Ectodermal cell (in vitro differentiated cells): ENCODE measurements at regions not wholly inside any gene's neighbourhood (a gene's known extent, or its start where the extent isn't known, plus 50 kb on each side); places are given as distances from the start of the nearest gene placed in this dataset.
"Not testable (repeated sequence)": the region's sequence is repeated elsewhere in the genome, so short reads cannot be mapped to it uniquely, and the experiment has no call there.

Experiments used
- H3K27ac ChIP-seq: 2 replicates; pipeline ENCODE4 v1.7.0; 2013; ENCODE audit warnings: mild to moderate bottlenecking, low read depth, low read length; ENCODE audit not compliant: insufficient read depth, poor library complexity, severe bottlenecking
- H3K27me3 ChIP-seq: 2 replicates; pipeline ENCODE4 v1.7.0; 2013; ENCODE audit warnings: mild to moderate bottlenecking, low read length; ENCODE audit not compliant: insufficient read depth, control insufficient read depth, poor library complexity, severe bottlenecking
- H3K36me3 ChIP-seq: one replicate; pipeline ENCODE4 v1.7.0; 2013; ENCODE audit warnings: low read length; ENCODE audit not compliant: control insufficient read depth, insufficient read depth
- H3K4me1 ChIP-seq: one replicate; pipeline ENCODE4 v1.7.0; 2013; ENCODE audit warnings: low read length; ENCODE audit not compliant: control insufficient read depth, insufficient read depth
- H3K4me3 ChIP-seq: 2 replicates; pipeline ENCODE4 v1.7.0; 2013; ENCODE audit warnings: low read depth, low read length, control low read depth; ENCODE audit not compliant: insufficient read depth
- H3K9me3 ChIP-seq: 2 replicates; pipeline ENCODE4 v1.7.0; 2013; ENCODE audit warnings: mild to moderate bottlenecking, low read length, moderate library complexity; ENCODE audit not compliant: control insufficient read depth
- WGBS, 2 experiments: methylation state at CpG; one replicate each; pipeline ENCODE4 v1.1.7; 2013; ENCODE audit warnings: missing lambda C conversion rate in 2 of 2; 5-methylcytosine and 5-hydroxymethylcytosine counted together

DNA sequence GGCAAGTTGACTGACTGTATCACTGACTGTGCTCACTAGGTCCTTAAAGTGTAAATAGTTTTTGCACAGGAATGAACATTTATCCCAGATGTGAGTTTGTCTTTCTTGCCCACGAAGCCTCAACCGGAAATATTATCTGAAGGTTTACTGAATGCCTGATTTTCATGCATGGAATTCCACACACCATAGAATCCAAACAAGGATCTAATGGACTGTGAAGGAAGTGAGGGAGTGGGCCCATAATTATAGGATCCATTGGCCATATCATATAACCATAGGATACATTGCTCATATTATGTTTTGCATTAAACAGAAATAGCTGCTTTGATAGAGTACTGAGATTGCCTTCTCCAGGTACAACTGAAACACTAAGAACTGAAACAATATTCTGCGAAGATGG, 1057.2 kb upstream of the EDIL3 start:
- H3K27ac ChIP-seq = no peak overlapping the region
- H3K9me3 ChIP-seq = no peaks in the 10 kb centered on the region
- H3K27me3 ChIP-seq = no peaks in the 10 kb centered on the region
- no peak overlapping the region for H3K4me3 ChIP-seq
- H3K4me1 ChIP-seq = no peaks in the 10 kb centered on the region
- WGBS, 2 experiments = 91 to 92% methylated on average over 2 to 3 of the region's 3 CpGs
- H3K36me3 ChIP-seq = no peaks in the 10 kb centered on the region

DNA sequence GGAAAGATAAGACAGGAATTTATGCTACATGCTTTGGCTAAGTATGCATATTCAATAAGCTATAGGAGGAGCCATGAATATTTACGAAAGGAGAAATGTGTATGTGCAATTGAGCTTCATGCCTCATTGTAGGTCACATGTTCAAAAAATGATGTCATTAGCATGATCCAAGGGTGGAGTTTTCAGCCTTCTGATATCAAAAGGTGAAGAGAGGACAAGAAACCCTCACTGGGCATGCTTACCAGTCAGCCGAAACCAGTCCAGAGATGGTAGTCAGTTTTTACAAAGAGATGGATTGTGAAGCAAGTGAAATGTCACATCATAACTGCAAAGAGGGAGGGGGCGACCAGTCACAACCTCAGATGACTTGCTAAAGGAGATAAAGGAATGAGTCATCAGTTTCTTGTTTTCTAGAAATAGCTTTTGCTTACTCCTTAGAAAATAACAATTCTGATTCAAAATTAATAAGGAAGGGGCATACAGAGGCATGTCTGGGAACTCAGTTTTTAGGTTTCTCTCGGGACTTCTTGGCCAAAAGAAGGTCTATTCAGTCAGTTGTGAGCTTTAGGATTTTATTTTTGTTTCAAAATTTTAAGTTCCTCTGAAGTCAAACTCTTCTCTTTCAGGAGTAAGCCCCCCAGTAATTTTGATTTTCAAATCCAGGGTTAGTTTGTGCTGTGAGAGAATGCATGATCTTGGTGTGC, 1067.8 kb upstream of the EDIL3 start:
- H3K27me3 ChIP-seq = no peaks in the 10 kb centered on the region
- H3K36me3 ChIP-seq = no peaks in the 10 kb centered on the region
- no peak overlapping the region for H3K4me3 ChIP-seq
- no peaks in the 10 kb centered on the region for H3K4me1 ChIP-seq
- no peaks in the 10 kb centered on the region for H3K9me3 ChIP-seq
- no peak overlapping the region for H3K27ac ChIP-seq
- 96% methylated on average over 4 of the region's 4 CpGs for WGBS, 2 experiments

DNA sequence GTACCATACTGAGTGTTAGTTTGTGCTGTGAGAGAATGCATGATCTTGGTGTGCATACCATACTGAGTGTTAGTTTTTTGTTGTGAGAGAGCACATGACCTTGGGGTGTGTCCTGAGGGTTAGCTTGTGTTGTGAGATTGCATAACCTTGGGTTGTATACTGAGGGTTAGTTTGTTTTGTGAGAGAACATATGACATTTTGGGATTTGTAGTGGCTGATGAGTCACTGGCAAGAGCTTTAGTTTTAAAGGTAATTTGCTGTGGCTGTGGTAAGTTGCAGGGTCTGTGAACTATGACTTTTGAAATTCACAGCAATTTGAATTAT, 1068.3 kb upstream of the EDIL3 start:
- Histone ChIP-seq H3K4me3 (no peak overlapping the region), H3K4me1 (no peaks in the 10 kb centered on the region), H3K9me3 (no peaks in the 10 kb centered on the region), H3K36me3 (no peaks in the 10 kb centered on the region), H3K27ac (no peak overlapping the region), H3K27me3 (no peaks in the 10 kb centered on the region)

DNA sequence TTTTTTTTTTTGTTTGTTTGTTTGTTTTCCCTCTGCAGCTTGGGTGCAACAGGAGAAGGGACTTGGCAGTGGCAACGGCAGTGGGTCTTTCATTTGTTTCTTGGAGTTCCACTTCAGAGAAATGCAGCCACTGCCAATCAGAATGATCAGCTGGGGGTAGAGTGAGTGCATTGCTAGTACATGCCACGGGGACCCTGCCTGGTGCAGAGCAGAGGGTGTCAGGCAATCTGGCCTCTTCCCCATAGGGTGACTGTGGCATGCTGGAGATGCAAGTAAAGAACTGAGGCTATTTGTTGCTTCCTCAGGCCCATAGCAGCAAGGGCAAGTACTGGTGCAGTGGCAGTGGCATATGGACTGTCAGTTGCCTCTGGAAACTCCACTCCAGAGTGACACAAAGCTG, 1073.6 kb upstream of the EDIL3 start:
- WGBS, 2 experiments = 85 to 93% methylated on average over 2 of the region's 2 CpGs
- Histone ChIP-seq H3K9me3 (no peaks in the 10 kb centered on the region), H3K4me3 (no peak overlapping the region), H3K27ac (no peak overlapping the region), H3K27me3 (no peaks in the 10 kb centered on the region), H3K36me3 (no peaks in the 10 kb centered on the region), H3K4me1 (no peaks in the 10 kb centered on the region)

DNA sequence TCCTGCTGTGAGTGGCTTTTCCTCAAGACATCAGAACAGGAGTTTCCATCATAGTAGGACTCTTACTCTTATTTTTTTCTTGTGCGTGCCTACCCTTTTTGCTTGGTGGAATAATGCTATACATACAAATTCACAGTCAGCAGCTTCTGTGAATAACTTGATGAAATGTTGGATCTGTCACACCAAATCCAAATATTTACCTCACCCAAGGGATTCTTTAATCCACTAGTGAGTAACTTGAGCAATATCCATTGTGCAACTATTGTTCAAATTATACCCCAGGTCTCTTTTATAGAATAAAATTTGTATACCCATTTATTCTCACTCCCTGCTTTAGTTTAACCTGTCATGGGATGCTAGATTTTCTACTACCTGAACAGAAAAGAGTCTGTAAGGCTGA, 1078.3 kb upstream of the EDIL3 start:
- Histone ChIP-seq H3K36me3 (no peaks in the 10 kb centered on the region), H3K9me3 (no peaks in the 10 kb centered on the region), H3K27me3 (no peaks in the 10 kb centered on the region), H3K27ac (no peak overlapping the region), H3K4me1 (no peaks in the 10 kb centered on the region), H3K4me3 (no peak overlapping the region)
- 88% methylated on average over 1 of the region's 1 CpG; no CpG with 5 or more reads in 1 of the 2 experiments for WGBS, 2 experiments

DNA sequence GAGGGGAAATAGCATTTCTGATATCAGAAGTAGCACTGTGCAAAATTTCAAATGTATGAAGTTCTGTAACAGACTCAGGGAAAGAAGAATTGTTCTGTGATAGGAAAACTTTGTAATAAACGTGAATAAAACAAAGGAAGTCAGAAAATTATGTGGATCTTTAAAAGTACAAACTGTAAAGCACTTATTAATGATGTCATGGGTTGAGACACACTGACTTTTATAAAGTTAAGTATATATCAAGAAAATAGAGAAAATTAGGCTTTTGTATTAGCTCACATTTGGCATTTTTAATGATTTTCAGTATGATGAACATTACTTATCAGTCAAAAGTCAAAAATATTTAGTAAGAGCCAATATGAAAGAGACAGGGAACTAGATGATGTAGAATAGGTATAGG, 1081.7 kb upstream of the EDIL3 start:
- Histone ChIP-seq H3K9me3 (no peaks in the 10 kb centered on the region), H3K4me3 (no peak overlapping the region), H3K4me1 (no peaks in the 10 kb centered on the region), H3K27ac (no peak overlapping the region), H3K36me3 (no peaks in the 10 kb centered on the region), H3K27me3 (no peaks in the 10 kb centered on the region)
- 86% methylated on average over 1 of the region's 1 CpG for whole genome bisulfite sequencing, 2 experiments

DNA sequence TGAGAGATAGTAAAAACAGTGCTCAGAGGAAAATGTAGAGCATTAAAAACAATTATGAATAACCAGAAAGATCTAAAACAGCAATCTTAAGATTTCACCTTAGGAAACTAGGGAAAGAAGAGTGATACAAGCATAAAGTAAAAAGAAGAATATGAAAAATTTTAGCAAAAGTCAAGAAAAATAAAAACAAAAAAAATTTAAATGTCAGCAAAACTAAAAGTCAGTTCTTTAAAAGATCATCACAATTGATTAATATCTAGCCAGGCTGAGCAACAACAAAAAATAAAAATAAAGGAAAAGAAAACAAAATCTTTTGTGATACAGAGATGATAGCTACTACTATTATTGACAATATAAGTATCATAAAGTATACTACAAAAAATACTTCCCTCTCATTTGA, 1088.1 kb upstream of the EDIL3 start:
- Histone ChIP-seq H3K4me1 (no peaks in the 10 kb centered on the region), H3K4me3 (no peak overlapping the region), H3K27ac (no peak overlapping the region), H3K9me3 (no peaks in the 10 kb centered on the region), H3K27me3 (no peaks in the 10 kb centered on the region), H3K36me3 (no peaks in the 10 kb centered on the region)

DNA sequence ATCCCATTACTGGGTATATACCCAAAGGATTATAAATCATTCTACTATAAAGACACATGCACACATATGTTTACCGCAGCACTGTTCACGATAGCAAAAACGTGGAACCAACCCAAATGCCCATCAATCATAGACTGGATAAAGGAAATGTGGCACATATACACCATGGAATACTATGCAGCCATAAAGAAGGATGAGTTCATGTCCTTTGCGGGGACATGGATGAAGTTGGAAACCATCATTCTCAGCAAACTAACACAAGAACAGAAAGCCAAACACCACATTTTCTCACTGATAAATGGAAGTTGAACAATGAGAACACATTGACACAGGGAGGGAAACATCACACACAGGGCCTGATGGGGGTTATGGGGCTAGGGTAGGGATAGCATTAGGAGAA, 1090.5 kb upstream of the EDIL3 start:
- H3K27me3 ChIP-seq, H3K4me1 ChIP-seq, H3K4me3 ChIP-seq, H3K36me3 ChIP-seq, H3K9me3 ChIP-seq, H3K27ac ChIP-seq: not testable (repeated sequence)
- 86 to 91% methylated on average over 3 of the region's 4 CpGs for WGBS, 2 experiments

DNA sequence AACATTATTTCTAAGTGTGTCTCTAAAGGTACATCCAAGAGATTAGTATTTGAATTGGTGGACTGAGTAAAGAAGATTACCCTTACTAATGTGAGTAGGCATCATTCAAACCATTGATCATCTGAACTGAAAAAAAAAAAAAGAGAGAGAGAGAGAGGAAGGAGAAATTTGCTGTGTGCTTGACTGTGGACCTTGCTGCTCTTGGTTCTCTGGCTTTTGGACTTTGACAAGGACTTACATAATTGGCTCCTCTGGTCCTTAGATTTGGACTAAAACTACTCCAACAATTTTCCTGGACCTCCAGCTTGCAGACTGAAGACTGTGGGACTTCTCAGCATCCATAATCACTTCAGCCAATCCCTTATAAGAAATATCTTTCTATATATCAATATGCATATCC, 1091.9 kb upstream of the EDIL3 start:
- Histone ChIP-seq H3K4me1 (no peaks in the 10 kb centered on the region), H3K4me3 (no peak overlapping the region), H3K36me3 (no peaks in the 10 kb centered on the region), H3K27me3 (no peaks in the 10 kb centered on the region), H3K27ac (no peak overlapping the region), H3K9me3 (no peaks in the 10 kb centered on the region)

DNA sequence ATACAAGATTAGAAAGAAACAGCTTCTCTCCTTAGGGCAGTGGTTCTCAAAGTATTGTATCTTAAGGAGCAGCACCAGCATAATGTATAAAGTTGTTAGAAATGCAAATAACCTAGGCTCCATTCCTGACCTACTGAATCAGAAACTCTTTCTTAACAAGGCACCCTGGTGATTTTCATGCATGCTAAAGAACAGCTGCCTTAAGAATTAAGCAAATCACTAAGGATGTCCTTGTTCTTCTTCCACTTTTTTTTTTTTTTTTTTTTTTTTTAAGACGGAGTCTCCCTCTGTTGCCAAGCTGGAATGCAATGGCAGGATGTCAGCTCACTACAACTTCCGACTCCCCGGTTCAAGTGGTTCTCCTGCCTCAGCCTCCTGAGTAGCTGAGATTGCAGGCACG, 1095.2 kb upstream of the EDIL3 start:
- H3K27me3 ChIP-seq = no peaks in the 10 kb centered on the region
- H3K4me1 ChIP-seq = no peaks in the 10 kb centered on the region
- H3K27ac ChIP-seq = no peak overlapping the region
- 71 to 75% methylated on average over 4 of the region's 4 CpGs for WGBS, 2 experiments
- H3K4me3 ChIP-seq = no peak overlapping the region
- H3K9me3 ChIP-seq = no peaks in the 10 kb centered on the region
- no peaks in the 10 kb centered on the region for H3K36me3 ChIP-seq

DNA sequence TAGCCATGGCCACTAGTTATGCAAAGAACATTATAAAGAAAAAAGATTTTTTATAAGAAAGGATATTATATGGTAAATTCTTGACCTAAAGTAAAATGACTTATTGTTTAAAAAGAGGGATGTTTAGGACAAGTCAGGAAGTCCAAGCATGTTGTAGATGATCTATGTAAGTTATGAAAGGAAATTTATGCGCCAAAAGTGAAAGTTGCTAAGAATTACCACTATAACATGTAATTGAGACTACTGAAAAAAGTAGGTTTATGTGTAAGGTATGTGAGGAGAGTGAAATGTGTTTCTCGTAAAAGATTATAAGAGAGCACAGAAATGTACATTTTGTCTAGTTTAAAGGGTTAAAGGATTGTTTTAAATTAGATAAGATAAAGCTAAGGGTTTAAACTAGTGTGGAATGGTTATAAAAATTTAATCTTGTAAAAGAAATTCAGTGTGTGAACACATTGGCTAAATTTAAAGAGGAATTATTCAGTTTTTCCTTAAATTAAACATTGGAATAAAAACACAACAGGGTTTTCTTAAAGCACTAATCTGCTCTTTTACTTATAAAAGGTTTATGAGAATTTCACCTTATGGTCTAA, 1100.4 kb upstream of the EDIL3 start:
- H3K4me3 ChIP-seq = no peak overlapping the region
- H3K4me1 ChIP-seq = no peaks in the 10 kb centered on the region
- WGBS, 2 experiments = 95 to 98% methylated on average over 2 of the region's 2 CpGs
- H3K27me3 ChIP-seq = no peaks in the 10 kb centered on the region
- H3K36me3 ChIP-seq = no peaks in the 10 kb centered on the region
- peaks cover 7% of the 10 kb centered on the region for H3K9me3 ChIP-seq
- no peak overlapping the region for H3K27ac ChIP-seq
